ENCODE measurements at regions not wholly inside any gene's neighbourhood (a gene's known extent, or its start where the extent isn't known, plus 50 kb on each side); places are given as distances from the start of the nearest gene placed in this dataset.

DNA sequence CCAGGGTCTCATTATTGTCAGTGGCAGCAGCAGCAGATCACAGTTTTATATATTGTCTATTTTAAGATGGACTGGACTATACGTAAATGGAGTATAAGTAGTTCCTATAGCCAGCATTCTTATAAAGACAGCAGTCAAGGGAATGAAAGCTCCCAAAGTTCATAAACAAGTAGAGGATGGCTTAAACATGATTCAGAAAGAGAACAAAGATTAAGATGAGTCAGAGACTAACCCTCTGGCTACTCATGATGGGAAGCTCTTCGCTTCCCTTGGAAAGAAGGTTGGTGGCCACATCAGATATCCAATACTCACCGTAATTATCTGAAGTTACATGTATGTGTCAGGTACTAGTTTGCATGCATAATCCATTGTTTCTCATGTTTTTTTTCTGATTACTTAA, 277.0 kb downstream of the INHBA start:
- no peak for TF ChIP-seq POLR2A (IDR thresholded peaks at IDR 0.05)
- TF ChIP-seq, protein P1, sequence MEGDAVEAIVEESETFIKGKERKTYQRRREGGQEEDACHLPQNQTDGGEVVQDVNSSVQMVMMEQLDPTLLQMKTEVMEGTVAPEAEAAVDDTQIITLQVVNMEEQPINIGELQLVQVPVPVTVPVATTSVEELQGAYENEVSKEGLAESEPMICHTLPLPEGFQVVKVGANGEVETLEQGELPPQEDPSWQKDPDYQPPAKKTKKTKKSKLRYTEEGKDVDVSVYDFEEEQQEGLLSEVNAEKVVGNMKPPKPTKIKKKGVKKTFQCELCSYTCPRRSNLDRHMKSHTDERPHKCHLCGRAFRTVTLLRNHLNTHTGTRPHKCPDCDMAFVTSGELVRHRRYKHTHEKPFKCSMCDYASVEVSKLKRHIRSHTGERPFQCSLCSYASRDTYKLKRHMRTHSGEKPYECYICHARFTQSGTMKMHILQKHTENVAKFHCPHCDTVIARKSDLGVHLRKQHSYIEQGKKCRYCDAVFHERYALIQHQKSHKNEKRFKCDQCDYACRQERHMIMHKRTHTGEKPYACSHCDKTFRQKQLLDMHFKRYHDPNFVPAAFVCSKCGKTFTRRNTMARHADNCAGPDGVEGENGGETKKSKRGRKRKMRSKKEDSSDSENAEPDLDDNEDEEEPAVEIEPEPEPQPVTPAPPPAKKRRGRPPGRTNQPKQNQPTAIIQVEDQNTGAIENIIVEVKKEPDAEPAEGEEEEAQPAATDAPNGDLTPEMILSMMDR (IDR thresholded peaks at IDR 0.05) = no peak

Data from right lobe of liver (tissue), 4 donors.